ENCODE measurements at regions not wholly inside any gene's neighbourhood (a gene's known extent, or its start where the extent isn't known, plus 50 kb on each side); places are given as distances from the start of the nearest gene placed in this dataset.

- DNase-seq (no peak), ATAC-seq (no peak)
These were observed 191.7 kb upstream of the ALKAL2 start for GRCh38 chr2:479490-480176.

GRCh38 chr2:479031-479430, 191.1 kb upstream of the ALKAL2 start:
- DNase-seq (no peak), ATAC-seq (no peak)

GRCh38 chr2:471560-471959, 183.7 kb upstream of the ALKAL2 start:
- no peak for DNase-seq
- no peak for ATAC-seq

- ATAC-seq = no peak
- no peak for DNase-seq
These were observed 181.6 kb upstream of the ALKAL2 start for GRCh38 chr2:469514-469913.

GRCh38 chr2:468648-469336, 180.9 kb upstream of the ALKAL2 start:
- no peak for DNase-seq
- ATAC-seq = no peak

GRCh38 chr2:467892-468647, 180.2 kb upstream of the ALKAL2 start:
- ATAC-seq (no peak), DNase-seq (no peak)

GRCh38 chr2:467543-467891, 179.6 kb upstream of the ALKAL2 start:
- no peak for DNase-seq
- ATAC-seq = no peak

GRCh38 chr2:467101-467500, 179.2 kb upstream of the ALKAL2 start:
- no peak for DNase-seq
- no peak for ATAC-seq

GRCh38 chr2:464562-465309, 176.8 kb upstream of the ALKAL2 start:
- ATAC-seq (no peak), DNase-seq (no peak)

- peak; percentile 70 for ATAC-seq
- DNase-seq = peak; percentile 45
These were observed 173.0 kb upstream of the ALKAL2 start for GRCh38 chr2:460861-461260.

- DNase-seq = no peak
- ATAC-seq = no peak
These were observed 172.0 kb upstream of the ALKAL2 start for GRCh38 chr2:459931-460330.

- DNase-seq = no peak
- ATAC-seq = no peak
These were observed 170.5 kb upstream of the ALKAL2 start for GRCh38 chr2:458425-458815.

- ATAC-seq (no peak), DNase-seq (no peak)
These were observed 170.0 kb upstream of the ALKAL2 start for GRCh38 chr2:457792-458424.

GRCh38 chr2:457262-457661, 169.4 kb upstream of the ALKAL2 start:
- DNase-seq (no peak), ATAC-seq (no peak)

GRCh38 chr2:455913-456312, 168.0 kb upstream of the ALKAL2 start:
- no peak for ATAC-seq

GRCh38 chr2:455015-455705, 167.3 kb upstream of the ALKAL2 start:
- ATAC-seq (peak; percentile 15), DNase-seq (no peak)

More at GRCh38 chr2:455913-456312, 168.0 kb upstream of the ALKAL2 start:
- no peak for DNase-seq

- DNase-seq = no peak
- peak; percentile 67 for ATAC-seq
These were observed 165.2 kb upstream of the ALKAL2 start for GRCh38 chr2:453132-453531.

- no peak for DNase-seq
These were observed 163.6 kb upstream of the ALKAL2 start for GRCh38 chr2:451495-451894.

GRCh38 chr2:449246-450067, 161.6 kb upstream of the ALKAL2 start:
- DNase-seq = no peak
- ATAC-seq = no peak

More at GRCh38 chr2:451495-451894, 163.6 kb upstream of the ALKAL2 start:
- no peak for ATAC-seq

- no peak for ATAC-seq
- DNase-seq = no peak
These were observed 160.2 kb upstream of the ALKAL2 start for GRCh38 chr2:447902-448665.

Measured in stimulated activated naive CD8-positive, alpha-beta T cell treated with anti-CD3 and anti-CD28 coated beads, Interleukin-15, Interleukin-2, amounts not matched to agents 100 U/mL and 50 U/mL, for 24 hours (primary cell).